ENCODE measurements at regions not wholly inside any gene's neighbourhood (a gene's known extent, or its start where the extent isn't known, plus 50 kb on each side); places are given as distances from the start of the nearest gene placed in this dataset.

DNA sequence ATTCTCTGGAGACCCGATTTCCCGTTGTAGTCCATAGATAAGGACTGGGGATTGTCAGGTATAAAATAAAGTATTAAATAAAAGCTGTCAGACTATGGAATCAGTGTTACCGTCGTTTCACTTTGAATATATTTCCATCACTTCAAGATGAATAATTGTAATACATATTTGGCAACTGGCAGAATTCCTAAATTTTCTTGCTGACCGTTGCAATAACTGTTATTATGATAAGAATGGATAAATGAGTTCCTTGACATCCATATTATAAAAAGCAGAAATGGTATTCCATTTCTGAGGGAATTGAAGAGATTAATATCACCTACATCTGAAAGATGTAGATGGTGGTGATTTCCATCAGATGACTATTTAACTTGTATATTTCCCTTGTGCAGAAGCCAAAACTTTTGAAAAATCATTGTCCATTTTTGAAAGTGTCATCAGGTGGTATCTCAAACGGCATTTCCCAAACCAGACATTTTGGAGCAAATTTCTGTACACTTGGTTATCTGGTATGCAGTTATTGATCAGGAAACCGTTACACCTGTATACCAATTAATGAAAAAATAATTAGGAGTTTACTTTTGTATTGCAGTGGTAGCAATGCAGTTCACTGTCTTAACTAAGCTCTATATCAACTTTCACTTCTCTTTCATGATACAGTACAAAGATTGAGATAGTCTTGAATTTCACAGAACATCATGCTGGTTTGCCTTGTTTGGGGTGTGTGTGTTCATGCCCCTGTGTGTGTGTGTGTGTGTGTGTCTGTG lies 878.5 kb downstream of the PCDH18 start:
- DNase-seq (no peak), ATAC-seq (no peak)
- TF ChIP-seq, protein P1, sequence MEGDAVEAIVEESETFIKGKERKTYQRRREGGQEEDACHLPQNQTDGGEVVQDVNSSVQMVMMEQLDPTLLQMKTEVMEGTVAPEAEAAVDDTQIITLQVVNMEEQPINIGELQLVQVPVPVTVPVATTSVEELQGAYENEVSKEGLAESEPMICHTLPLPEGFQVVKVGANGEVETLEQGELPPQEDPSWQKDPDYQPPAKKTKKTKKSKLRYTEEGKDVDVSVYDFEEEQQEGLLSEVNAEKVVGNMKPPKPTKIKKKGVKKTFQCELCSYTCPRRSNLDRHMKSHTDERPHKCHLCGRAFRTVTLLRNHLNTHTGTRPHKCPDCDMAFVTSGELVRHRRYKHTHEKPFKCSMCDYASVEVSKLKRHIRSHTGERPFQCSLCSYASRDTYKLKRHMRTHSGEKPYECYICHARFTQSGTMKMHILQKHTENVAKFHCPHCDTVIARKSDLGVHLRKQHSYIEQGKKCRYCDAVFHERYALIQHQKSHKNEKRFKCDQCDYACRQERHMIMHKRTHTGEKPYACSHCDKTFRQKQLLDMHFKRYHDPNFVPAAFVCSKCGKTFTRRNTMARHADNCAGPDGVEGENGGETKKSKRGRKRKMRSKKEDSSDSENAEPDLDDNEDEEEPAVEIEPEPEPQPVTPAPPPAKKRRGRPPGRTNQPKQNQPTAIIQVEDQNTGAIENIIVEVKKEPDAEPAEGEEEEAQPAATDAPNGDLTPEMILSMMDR (IDR thresholded peaks at IDR 0.05), result no peak
- Histone ChIP-seq H3K27me3 (ENCODE audit: low read depth) (no peaks in the 10 kb centered on the region), H3K4me1 (no peaks in the 10 kb centered on the region), H3K36me3 (no peaks in the 10 kb centered on the region), H3K27ac (no peak overlapping the region), H3K9me3 (no peaks in the 10 kb centered on the region), H3K4me3 (no peak overlapping the region)
- intact Hi-C loops (cut with DNase I), result no loop called here

DNA sequence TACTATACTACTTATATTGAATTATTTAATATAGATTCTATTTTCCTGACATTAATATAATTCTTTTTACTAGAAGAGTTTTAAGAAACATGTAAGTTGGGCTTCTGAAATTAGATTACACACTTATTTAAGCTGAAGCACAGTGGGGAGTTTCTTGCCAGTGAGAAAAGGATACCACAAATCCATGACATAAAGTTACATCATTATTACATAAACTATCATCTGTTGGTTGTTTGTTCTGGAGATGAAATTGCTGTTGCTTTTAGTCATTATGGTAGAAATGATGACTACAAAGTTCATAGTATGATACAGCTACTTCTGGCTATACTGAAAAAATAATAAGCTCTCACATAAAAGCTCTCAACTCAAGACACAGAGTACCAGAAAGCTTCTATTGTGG lies 880.4 kb downstream of the PCDH18 start:
- H3K4me1 ChIP-seq, result no peaks in the 10 kb centered on the region

DNA sequence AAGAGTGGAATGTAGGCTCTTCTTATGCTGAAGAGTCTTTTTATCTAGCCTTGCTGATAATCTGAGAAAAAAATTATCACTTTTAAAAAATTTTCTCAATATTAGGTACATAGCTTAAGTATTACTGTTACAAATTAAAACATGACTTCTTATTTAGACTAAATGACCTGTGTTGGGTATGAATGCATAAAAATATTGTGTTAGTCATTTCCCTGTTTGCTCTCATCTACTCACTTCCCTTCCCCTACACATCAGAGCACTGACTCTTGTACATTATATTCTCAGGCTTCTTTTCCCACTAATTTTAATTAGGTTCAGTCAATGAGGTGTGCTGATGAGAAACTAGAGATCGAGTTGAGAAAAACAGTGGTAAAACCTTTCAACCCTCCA lies 881.0 kb downstream of the PCDH18 start:
- DNase-seq (no peak), ATAC-seq (no peak)
- no peaks in the 10 kb centered on the region for H3K9me3 ChIP-seq
- no peak overlapping the region for H3K27ac ChIP-seq
- H3K36me3 ChIP-seq, result no peaks in the 10 kb centered on the region
- H3K4me3 ChIP-seq, result no peak overlapping the region
- H3K4me1 ChIP-seq, result no peaks in the 10 kb centered on the region
- TF ChIP-seq, protein P1 (IDR thresholded peaks at IDR 0.05), result no peak
- intact Hi-C loops (cut with DNase I), result no loop called here
- no peaks in the 10 kb centered on the region for H3K27me3 ChIP-seq (ENCODE audit: low read depth)

More for the DNA sequence above, 880.4 kb downstream of the PCDH18 start:
- ATAC-seq, result no peak
- TF ChIP-seq, protein P1 (IDR thresholded peaks at IDR 0.05), result no peak
- Histone ChIP-seq H3K4me3 (no peak overlapping the region), H3K9me3 (no peaks in the 10 kb centered on the region), H3K27ac (no peak overlapping the region), H3K36me3 (no peaks in the 10 kb centered on the region), H3K27me3 (ENCODE audit: low read depth) (no peaks in the 10 kb centered on the region)
- no peak for DNase-seq
- intact Hi-C loops (cut with DNase I), result no loop called here

DNA sequence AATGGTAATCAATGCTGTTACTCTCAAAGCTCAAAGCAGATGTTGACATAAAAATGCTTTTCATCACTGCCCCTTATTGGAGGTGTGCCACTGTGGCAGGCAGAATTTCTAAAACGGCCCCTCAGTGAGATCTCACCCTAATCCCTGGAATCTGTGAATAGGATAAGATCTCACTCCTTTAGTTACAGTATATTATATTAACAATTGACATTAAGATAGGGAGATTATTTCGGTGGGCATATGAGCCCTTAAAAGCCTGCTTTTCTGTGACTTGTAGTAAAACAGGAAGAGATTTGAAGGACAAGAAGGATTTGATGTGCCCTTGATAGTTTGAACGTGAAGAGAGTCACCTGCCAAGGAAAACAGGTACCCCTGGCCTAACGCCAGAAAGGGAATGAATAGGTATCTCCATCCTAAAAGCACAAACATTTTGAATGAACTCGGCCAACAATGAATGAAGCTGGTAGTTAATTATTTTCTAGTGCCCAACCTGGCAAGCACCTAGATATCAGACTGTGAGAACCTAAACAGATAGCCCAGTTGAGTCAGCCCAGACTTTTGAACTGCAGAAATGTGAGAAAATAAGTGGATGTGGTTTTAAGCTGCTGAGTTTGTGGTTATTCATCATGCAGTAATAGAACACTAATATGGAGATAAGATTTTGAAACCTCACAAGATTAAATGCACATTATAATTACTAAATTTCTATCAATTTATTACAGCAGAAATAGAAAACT lies 881.6 kb downstream of the PCDH18 start:
- DNase-seq (no peak), ATAC-seq (no peak)
- Histone ChIP-seq H3K4me3 (no peak overlapping the region), H3K4me1 (no peaks in the 10 kb centered on the region), H3K9me3 (no peaks in the 10 kb centered on the region), H3K27me3 (ENCODE audit: low read depth) (no peaks in the 10 kb centered on the region), H3K36me3 (no peaks in the 10 kb centered on the region), H3K27ac (no peak overlapping the region)
- intact Hi-C loops (cut with DNase I), result no loop called here
- TF ChIP-seq, protein P1 (IDR thresholded peaks at IDR 0.05), result no peak

DNA sequence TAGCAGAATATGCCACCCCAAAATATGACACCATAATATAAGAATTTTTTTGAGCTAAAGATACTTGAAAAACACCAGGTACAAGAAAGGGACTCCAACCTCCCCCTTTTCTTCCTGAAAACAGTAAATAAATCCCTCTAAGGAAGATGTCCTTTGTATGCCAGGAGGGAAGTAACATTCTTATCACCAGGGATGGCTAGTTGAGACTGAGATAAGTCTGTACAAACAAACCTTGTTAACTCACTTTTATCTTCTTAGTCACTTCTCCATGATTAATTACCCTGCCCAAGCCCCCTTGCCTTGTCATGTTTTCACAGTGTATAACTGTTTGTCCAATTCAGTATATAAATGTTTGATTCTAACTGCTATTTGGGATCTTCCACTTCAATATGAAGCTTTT lies 888.0 kb downstream of the PCDH18 start:
- Histone ChIP-seq H3K27ac (no peak overlapping the region), H3K4me3 (no peak overlapping the region), H3K27me3 (ENCODE audit: low read depth) (no peaks in the 10 kb centered on the region), H3K9me3 (no peaks in the 10 kb centered on the region), H3K36me3 (no peaks in the 10 kb centered on the region), H3K4me1 (no peaks in the 10 kb centered on the region)
- TF ChIP-seq, protein P1 (IDR thresholded peaks at IDR 0.05), result no peak
- DNase-seq (no peak), ATAC-seq (no peak)
- intact Hi-C loops (cut with DNase I), result no loop called here

Data from lower lobe of right lung (tissue), 2 donors.